Endothelial cell of umbilical vein (primary cell): ENCODE measurements at regions not wholly inside any gene's neighbourhood (a gene's known extent, or its start where the extent isn't known, plus 50 kb on each side); places are given as distances from the start of the nearest gene placed in this dataset.

Experiments used
- BruUV-seq: library from RNA; stranded (reverse); fragments of 400-500 nt; replicated peaks from 2 replicates; lab custom pipeline; 2021; lab: Mats Ljungman, UMichigan
- CTCF ChIA-PET: fragments of 300-600, 350-600 bp; sonication (Branson Sonifier 250); formaldehyde crosslinking; loops from one replicate; lab custom pipeline; 2021; ENCODE audit warnings: antibody characterized with exemption, inconsistent platforms; lab: Charles Lee
- POLR2A ChIA-PET: fragments of 300-600, 350-600 bp; sonication (Branson Sonifier 250); formaldehyde crosslinking; loops from one replicate; lab custom pipeline; 2021; ENCODE audit warnings: antibody characterized with exemption, inconsistent platforms; lab: Charles Lee
- DNase-seq: peaks from one replicate; pipeline ENCODE4 v3.0.0-alpha.2; 2011; ENCODE audit warnings: low read depth, low spot score
- FAIRE-seq: peaks from 2 replicates; lab custom pipeline; 2011; peaks lifted over from hg19 to GRCh38; lab: Jason Lieb, UNC
- H2AFZ ChIP-seq: 2 replicates; pipeline ENCODE4 v1.6.0; 2012; ENCODE audit warnings: low read depth, low read length, control low read depth, inconsistent platforms
- H3K27ac ChIP-seq: 2 replicates; pipeline ENCODE4 v1.5.1; 2011; ENCODE audit warnings: low read depth, mild to moderate bottlenecking, control low read depth, low read length, moderate library complexity; ENCODE audit not compliant: insufficient read depth
- H3K27me3 ChIP-seq, 2 experiments: 2 replicates each; pipeline versions ENCODE4 v1.6.0 to v1.6.1; 2011; ENCODE audit warnings: low read length in 2 of 2, mixed read lengths in 1 of 2; ENCODE audit not compliant: control insufficient read depth in 2 of 2, insufficient read depth in 2 of 2
- H3K36me3 ChIP-seq, 2 experiments: 2 replicates in 1 of 2; 3 replicates in 1 of 2; pipeline ENCODE4 v1.5.1; 2011; ENCODE audit warnings: low read length in 2 of 2, mild to moderate bottlenecking in 1 of 2, moderate library complexity in 1 of 2; ENCODE audit not compliant: control insufficient read depth in 2 of 2, insufficient read depth in 2 of 2; ENCODE audit errors: extremely low read depth in 1 of 2
- H3K4me1 ChIP-seq: 3 replicates; pipeline ENCODE4 v1.5.1; 2011; ENCODE audit warnings: mild to moderate bottlenecking, low read length; ENCODE audit not compliant: control insufficient read depth, insufficient read depth; ENCODE audit errors: extremely low read depth
- H3K4me2 ChIP-seq: 2 replicates; pipeline ENCODE4 v1.6.1; 2011; ENCODE audit warnings: low read length, control low read depth, mixed read lengths; ENCODE audit not compliant: insufficient read depth
- H3K4me3 ChIP-seq, 3 experiments: fragments of 200-600 bp in 1 of 3; sonication (generic), shearing (Covaris generic) in 1 of 3; replicated peaks in 1 of 3; 2 replicates each; pipeline ENCODE4 v1.5.1; 2011 to 2016; ENCODE audit warnings: control low read depth in 3 of 3, low read length in 3 of 3, mild to moderate bottlenecking in 2 of 3, inconsistent platforms in 1 of 3, low read depth in 1 of 3, moderate library complexity in 1 of 3; ENCODE audit not compliant: insufficient read depth in 1 of 3
- H3K79me2 ChIP-seq: 2 replicates; pipeline ENCODE4 v1.6.0; 2012; ENCODE audit warnings: low read length, inconsistent platforms; ENCODE audit not compliant: control insufficient read depth, insufficient read depth
- H3K9ac ChIP-seq: replicated peaks from 2 replicates; pipeline ENCODE3; 2011; ENCODE audit warnings: low read length, control low read depth; ENCODE audit not compliant: insufficient read depth; ENCODE audit errors: extremely low read depth
- H3K9me1 ChIP-seq: replicated peaks from 3 replicates; pipeline ENCODE4 v1.6.0; 2011; ENCODE audit warnings: mild to moderate bottlenecking, low read length; ENCODE audit not compliant: control insufficient read depth, insufficient read depth; ENCODE audit errors: extremely low read depth
- H3K9me3 ChIP-seq: replicated peaks from 2 replicates; pipeline ENCODE4 v1.5.1; 2012; ENCODE audit warnings: low read length, inconsistent platforms; ENCODE audit not compliant: control insufficient read depth, insufficient read depth
- H4K20me1 ChIP-seq: replicated peaks from 2 replicates; pipeline ENCODE3; 2011; ENCODE audit warnings: mild to moderate bottlenecking, low read length; ENCODE audit not compliant: control insufficient read depth, insufficient read depth; ENCODE audit errors: extremely low read depth
- EZH2 ChIP-seq: IDR thresholded peaks from 2 replicates; pipeline ENCODE4 v1.6.1; 2012; ENCODE audit warnings: borderline replicate concordance, low read depth, mild to moderate bottlenecking, moderate library complexity, low read length, inconsistent platforms; ENCODE audit not compliant: severe bottlenecking
- FOS ChIP-seq: IDR thresholded peaks from 2 replicates; pipeline ENCODE4 v1.6.1; 2011; ENCODE audit warnings: mild to moderate bottlenecking, low read length, moderate library complexity, borderline replicate concordance; ENCODE audit not compliant: insufficient read depth
- GATA2 ChIP-seq: IDR thresholded peaks from 2 replicates; pipeline ENCODE4 v1.7.0; 2011; ENCODE audit warnings: low read depth, mild to moderate bottlenecking, moderate library complexity, mixed read lengths, low read length; ENCODE audit not compliant: insufficient read length, insufficient read depth
- JUN ChIP-seq: IDR thresholded peaks from 2 replicates; pipeline ENCODE4 v1.6.1; 2011; ENCODE audit warnings: borderline replicate concordance, low read depth; ENCODE audit not compliant: insufficient read length, insufficient read depth
- MYC ChIP-seq: IDR thresholded peaks from one replicate; pipeline ENCODE4 v1.6.1; 2011; ENCODE audit warnings: mild to moderate bottlenecking, low read depth, low read length
- POLR2A ChIP-seq: IDR thresholded peaks from 2 replicates; pipeline ENCODE4 v1.6.1; 2012; ENCODE audit warnings: low read depth, mild to moderate bottlenecking, control low read depth, low read length
- POLR2AphosphoS5 ChIP-seq: IDR thresholded peaks from 2 replicates; pipeline ENCODE4 v1.6.1; 2012; ENCODE audit warnings: low read depth, mild to moderate bottlenecking, control low read depth, low read length, moderate library complexity; ENCODE audit not compliant: insufficient read depth
- dilution Hi-C: fragments of 300-500 bp; cut with MboI; formaldehyde crosslinking; loops from one replicate; pipeline ENCODE4 v1.15.0; 2019; ENCODE audit warnings: low sequenced_read_pairs; ENCODE audit not compliant: extremely low pct_ligation_motif_present
- intact Hi-C: fragments of 100-400 bp; cut with micrococcal nuclease; formaldehyde crosslinking; loops from one replicate; pipeline ENCODE4 v1.10.0; 2022
- TF ChIP-seq, protein P1 (sequence below): IDR thresholded peaks from 2 replicates; pipeline ENCODE4 v1.6.1; 2011; ENCODE audit not compliant: insufficient read depth, insufficient read length
- TF ChIP-seq, protein P2 (sequence below), 2 donors: IDR thresholded peaks; 1 replicate in 1 of 2; 2 replicates in 1 of 2; pipeline ENCODE4 v1.5.1; 2011; ENCODE audit warnings: low read length in 2 of 2, mild to moderate bottlenecking in 2 of 2, moderate library complexity in 2 of 2, control low read depth in 1 of 2, inconsistent platforms in 1 of 2, low read depth in 1 of 2; ENCODE audit not compliant: insufficient read depth in 1 of 2; ENCODE audit errors: extremely low read depth in 1 of 2

- dilution Hi-C loops (no loop called here), intact Hi-C loops (no loop called here)
- Histone ChIP-seq H3K9ac (no peak overlapping the region), H2AFZ (no peak overlapping the region), H3K4me2 (no peak overlapping the region), H3K4me3 (no peak overlapping the region), H3K9me1 (no peaks in the 10 kb centered on the region), H3K27ac (no peak overlapping the region), H3K9me3 (no peaks in the 10 kb centered on the region), H3K36me3 (no peaks in the 10 kb centered on the region), H3K27me3 (no peaks in the 10 kb centered on the region), H3K79me2 (no peaks in the 10 kb centered on the region), H3K4me1 (no peaks in the 10 kb centered on the region), H4K20me1 (no peaks in the 10 kb centered on the region)
- no peak for DNase-seq
- ChIA-PET POLR2A (no interaction called here), CTCF (no interaction called here)
- FAIRE-seq: no peak
- BruUV-seq: no TSS peak
- no peak for TF ChIP-seq POLR2A
- no peak for TF ChIP-seq MYC
- TF ChIP-seq, protein P1, sequence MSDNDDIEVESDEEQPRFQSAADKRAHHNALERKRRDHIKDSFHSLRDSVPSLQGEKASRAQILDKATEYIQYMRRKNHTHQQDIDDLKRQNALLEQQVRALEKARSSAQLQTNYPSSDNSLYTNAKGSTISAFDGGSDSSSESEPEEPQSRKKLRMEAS: no peak
- TF ChIP-seq FOS: no peak
- TF ChIP-seq JUN: no peak
- TF ChIP-seq POLR2AphosphoS5: no peak
- TF ChIP-seq EZH2: no peak
- no peak for TF ChIP-seq GATA2
- TF ChIP-seq, protein P2, sequence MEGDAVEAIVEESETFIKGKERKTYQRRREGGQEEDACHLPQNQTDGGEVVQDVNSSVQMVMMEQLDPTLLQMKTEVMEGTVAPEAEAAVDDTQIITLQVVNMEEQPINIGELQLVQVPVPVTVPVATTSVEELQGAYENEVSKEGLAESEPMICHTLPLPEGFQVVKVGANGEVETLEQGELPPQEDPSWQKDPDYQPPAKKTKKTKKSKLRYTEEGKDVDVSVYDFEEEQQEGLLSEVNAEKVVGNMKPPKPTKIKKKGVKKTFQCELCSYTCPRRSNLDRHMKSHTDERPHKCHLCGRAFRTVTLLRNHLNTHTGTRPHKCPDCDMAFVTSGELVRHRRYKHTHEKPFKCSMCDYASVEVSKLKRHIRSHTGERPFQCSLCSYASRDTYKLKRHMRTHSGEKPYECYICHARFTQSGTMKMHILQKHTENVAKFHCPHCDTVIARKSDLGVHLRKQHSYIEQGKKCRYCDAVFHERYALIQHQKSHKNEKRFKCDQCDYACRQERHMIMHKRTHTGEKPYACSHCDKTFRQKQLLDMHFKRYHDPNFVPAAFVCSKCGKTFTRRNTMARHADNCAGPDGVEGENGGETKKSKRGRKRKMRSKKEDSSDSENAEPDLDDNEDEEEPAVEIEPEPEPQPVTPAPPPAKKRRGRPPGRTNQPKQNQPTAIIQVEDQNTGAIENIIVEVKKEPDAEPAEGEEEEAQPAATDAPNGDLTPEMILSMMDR (IDR thresholded peaks at IDR 0.05; ENCODE audit: extremely low read depth in 1 of 2, insufficient read depth in 1 of 2, low read depth in 1 of 2, low read length in 2 of 2): no peak
Observed at GRCh38 chr15:69987492-69988489, 109.9 kb downstream of the TLE3 start.
